Prostate gland (tissue), 2 donors: ENCODE measurements at regions not wholly inside any gene's neighbourhood (a gene's known extent, or its start where the extent isn't known, plus 50 kb on each side); places are given as distances from the start of the nearest gene placed in this dataset.

Experiments used
- DNase-seq: peaks from one replicate; pipeline ENCODE4 v3.0.0-alpha.2; 2019; ENCODE audit warnings: low spot score
- H3K27ac ChIP-seq, 2 donors: fragments of 200-600 bp; sonication (generic); 2 replicates each; pipeline ENCODE4 v1.5.1; 2017 to 2019
- H3K27me3 ChIP-seq: fragments of 200-600 bp; sonication (generic); replicated peaks from 2 replicates; pipeline ENCODE4 v1.5.1; 2019; ENCODE audit not compliant: insufficient read depth
- H3K36me3 ChIP-seq, 2 donors: fragments of 200-600 bp; sonication (generic); 1 replicate in 1 of 2; 2 replicates in 1 of 2; pipeline versions ENCODE4 v1.5.1 to v1.8.1; 2017 to 2019
- H3K4me1 ChIP-seq: fragments of 200-600 bp; sonication (generic); replicated peaks from 2 replicates; pipeline ENCODE4 v1.5.1; 2019
- H3K4me3 ChIP-seq, 2 donors: fragments of 200-600 bp; sonication (generic); 2 replicates each; pipeline ENCODE4 v1.5.1; 2017 to 2019
- H3K9me3 ChIP-seq: fragments of 200-600 bp; sonication (generic); 2 replicates; pipeline ENCODE4 v1.5.1; 2017
- CTCF ChIP-seq, 4 experiments: fragments of 200-600 bp in 2 of 4; fragments of 450-650 bp in 2 of 4; sonication (generic) in 2 of 4; IDR thresholded peaks; 1 replicate in 3 of 4; 2 replicates in 1 of 4; pipeline ENCODE4 v1.5.1; 2016 to 2019; ENCODE audit warnings: antibody characterized with exemption in 4 of 4, mild to moderate bottlenecking in 2 of 4, moderate library complexity in 2 of 4
- POLR2A ChIP-seq: fragments of 450-650 bp; IDR thresholded peaks from one replicate; pipeline ENCODE4 v1.6.1; 2016; ENCODE audit warnings: antibody characterized with exemption, mild to moderate bottlenecking
- POLR2AphosphoS5 ChIP-seq: sonication (generic); formaldehyde crosslinking; IDR thresholded peaks from one replicate; pipeline ENCODE4 v1.6.1; 2017; ENCODE audit warnings: antibody characterized with exemption
- WGBS: methylation state at CpG from one replicate; pipeline ENCODE4 v1.1.5; 2018; 5-methylcytosine and 5-hydroxymethylcytosine counted together
- intact Hi-C: fragments of 100-400 bp; cut with DNase I; formaldehyde crosslinking; loops from one replicate; pipeline ENCODE4 v1.14.2; 2022

GRCh38 chr7:124364283-124364682 lies 331.4 kb upstream of the TMEM229A start:
- no peak for DNase-seq
- H3K27me3 ChIP-seq = no peaks in the 10 kb centered on the region
- no peaks in the 10 kb centered on the region for H3K4me1 ChIP-seq
- intact Hi-C loops = no loop called here
- TF ChIP-seq POLR2A = no peak
- no peak for TF ChIP-seq POLR2AphosphoS5
- TF ChIP-seq CTCF (IDR thresholded peaks at IDR 0.05) = no peak
- no peaks in the 10 kb centered on the region for H3K36me3 ChIP-seq
- no peak overlapping the region for H3K4me3 ChIP-seq
- WGBS = 78% methylated on average over 1 of the region's 1 CpG
- no peak overlapping the region for H3K27ac ChIP-seq
- H3K9me3 ChIP-seq = no peaks in the 10 kb centered on the region

GRCh38 chr7:124354201-124354600 lies 321.3 kb upstream of the TMEM229A start:
- Histone ChIP-seq H3K27me3 (no peaks in the 10 kb centered on the region), H3K4me1 (no peaks in the 10 kb centered on the region), H3K4me3 (no peak overlapping the region), H3K27ac (no peak overlapping the region), H3K9me3 (no peaks in the 10 kb centered on the region), H3K36me3 (no peaks in the 10 kb centered on the region)
- no peak for DNase-seq
- intact Hi-C loops = no loop called here
- TF ChIP-seq CTCF (IDR thresholded peaks at IDR 0.05) = no peak
- no peak for TF ChIP-seq POLR2A
- no peak for TF ChIP-seq POLR2AphosphoS5

- H3K27ac ChIP-seq = no peak overlapping the region
- 35% methylated on average over 8 of the region's 8 CpGs for WGBS
- intact Hi-C loops = no loop called here
- H3K27me3 ChIP-seq = no peaks in the 10 kb centered on the region
- no peaks in the 10 kb centered on the region for H3K4me1 ChIP-seq
- H3K9me3 ChIP-seq = no peaks in the 10 kb centered on the region
- H3K4me3 ChIP-seq = no peak overlapping the region
- no peaks in the 10 kb centered on the region for H3K36me3 ChIP-seq
- TF ChIP-seq POLR2AphosphoS5 (no peak), CTCF (IDR thresholded peaks at IDR 0.05) (no peak), POLR2A (no peak)
- DNase-seq = no peak
These were observed 319.1 kb upstream of the TMEM229A start for GRCh38 chr7:124351950-124352349.

- TF ChIP-seq POLR2AphosphoS5 = no peak
- TF ChIP-seq CTCF (IDR thresholded peaks at IDR 0.05) = no peak
- no peak for TF ChIP-seq POLR2A
- intact Hi-C loops = no loop called here
- no peak overlapping the region for H3K27ac ChIP-seq
- 72% methylated on average over 2 of the region's 2 CpGs for WGBS
- H3K27me3 ChIP-seq = no peaks in the 10 kb centered on the region
- H3K4me1 ChIP-seq = no peaks in the 10 kb centered on the region
- H3K36me3 ChIP-seq = no peaks in the 10 kb centered on the region
- H3K4me3 ChIP-seq = no peak overlapping the region
- no peaks in the 10 kb centered on the region for H3K9me3 ChIP-seq
- no peak for DNase-seq
These were observed 316.6 kb upstream of the TMEM229A start for GRCh38 chr7:124349443-124349842.

- 21% methylated on average over 2 of the region's 2 CpGs for WGBS
- TF ChIP-seq POLR2A (no peak), POLR2AphosphoS5 (no peak), CTCF (IDR thresholded peaks at IDR 0.05) (no peak)
- H3K4me3 ChIP-seq = no peak overlapping the region
- no peaks in the 10 kb centered on the region for H3K27me3 ChIP-seq
- DNase-seq = no peak
- H3K27ac ChIP-seq = no peak overlapping the region
- H3K9me3 ChIP-seq = no peaks in the 10 kb centered on the region
- H3K36me3 ChIP-seq = no peaks in the 10 kb centered on the region
- no peaks in the 10 kb centered on the region for H3K4me1 ChIP-seq
- intact Hi-C loops = no loop called here
These were observed 306.0 kb upstream of the TMEM229A start for GRCh38 chr7:124338861-124339260.
